ENCODE measurements at regions not wholly inside any gene's neighbourhood (a gene's known extent, or its start where the extent isn't known, plus 50 kb on each side); places are given as distances from the start of the nearest gene placed in this dataset.

DNA sequence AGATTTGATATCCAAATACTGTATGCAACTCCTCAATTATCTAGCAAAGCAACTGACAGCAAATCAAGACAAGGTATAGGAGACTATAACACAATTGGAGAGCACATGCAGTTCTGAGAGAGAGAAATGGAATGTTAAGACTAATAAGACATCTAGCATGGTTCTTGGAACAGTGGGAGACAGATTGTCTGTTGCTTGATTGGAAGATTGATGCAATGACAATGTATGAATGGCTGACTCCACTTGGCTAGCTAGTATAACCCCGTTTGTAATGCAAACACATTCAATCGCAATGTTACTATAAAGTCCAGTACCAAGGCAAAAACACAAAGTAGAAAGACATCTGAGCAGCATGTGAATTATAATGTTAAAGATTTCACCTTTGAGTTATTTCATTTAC, 179.3 kb downstream of the RPL10L start:
- no peak for TF ChIP-seq POLR2A (IDR thresholded peaks at IDR 0.05; ENCODE audit: low read depth, low read length)
- TF ChIP-seq, protein P1, sequence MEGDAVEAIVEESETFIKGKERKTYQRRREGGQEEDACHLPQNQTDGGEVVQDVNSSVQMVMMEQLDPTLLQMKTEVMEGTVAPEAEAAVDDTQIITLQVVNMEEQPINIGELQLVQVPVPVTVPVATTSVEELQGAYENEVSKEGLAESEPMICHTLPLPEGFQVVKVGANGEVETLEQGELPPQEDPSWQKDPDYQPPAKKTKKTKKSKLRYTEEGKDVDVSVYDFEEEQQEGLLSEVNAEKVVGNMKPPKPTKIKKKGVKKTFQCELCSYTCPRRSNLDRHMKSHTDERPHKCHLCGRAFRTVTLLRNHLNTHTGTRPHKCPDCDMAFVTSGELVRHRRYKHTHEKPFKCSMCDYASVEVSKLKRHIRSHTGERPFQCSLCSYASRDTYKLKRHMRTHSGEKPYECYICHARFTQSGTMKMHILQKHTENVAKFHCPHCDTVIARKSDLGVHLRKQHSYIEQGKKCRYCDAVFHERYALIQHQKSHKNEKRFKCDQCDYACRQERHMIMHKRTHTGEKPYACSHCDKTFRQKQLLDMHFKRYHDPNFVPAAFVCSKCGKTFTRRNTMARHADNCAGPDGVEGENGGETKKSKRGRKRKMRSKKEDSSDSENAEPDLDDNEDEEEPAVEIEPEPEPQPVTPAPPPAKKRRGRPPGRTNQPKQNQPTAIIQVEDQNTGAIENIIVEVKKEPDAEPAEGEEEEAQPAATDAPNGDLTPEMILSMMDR (IDR thresholded peaks at IDR 0.05; ENCODE audit: extremely low read depth in 1 of 2, insufficient read depth in 1 of 2, low read depth in 1 of 2, low read length in 2 of 2): no peak
- TF ChIP-seq POLR2AphosphoS5 (IDR thresholded peaks at IDR 0.05; ENCODE audit: insufficient read depth, low read depth, low read length): no peak
- TF ChIP-seq, protein P2, sequence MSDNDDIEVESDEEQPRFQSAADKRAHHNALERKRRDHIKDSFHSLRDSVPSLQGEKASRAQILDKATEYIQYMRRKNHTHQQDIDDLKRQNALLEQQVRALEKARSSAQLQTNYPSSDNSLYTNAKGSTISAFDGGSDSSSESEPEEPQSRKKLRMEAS (IDR thresholded peaks at IDR 0.05; ENCODE audit: insufficient read depth, insufficient read length): no peak
- TF ChIP-seq MYC (IDR thresholded peaks at IDR 0.05; ENCODE audit: low read depth, low read length): no peak
